Bronchial epithelial cell (primary cell): ENCODE measurements at regions not wholly inside any gene's neighbourhood (a gene's known extent, or its start where the extent isn't known, plus 50 kb on each side); places are given as distances from the start of the nearest gene placed in this dataset.

Source experiments
- DNase-seq: peaks from one replicate; pipeline ENCODE4 v3.0.0-alpha.2; 2010; ENCODE audit warnings: low read depth
- FAIRE-seq: peaks from 2 replicates; lab custom pipeline; 2011; peaks lifted over from hg19 to GRCh38; lab: Jason Lieb, UNC
- H3K27me3 ChIP-seq: 2 replicates; pipeline ENCODE4 v1.5.1; 2011; ENCODE audit warnings: low read length; ENCODE audit not compliant: control insufficient read depth, insufficient read depth
- H3K36me3 ChIP-seq: 2 replicates; pipeline ENCODE4 v1.5.1; 2011; ENCODE audit warnings: low read length; ENCODE audit not compliant: control insufficient read depth, insufficient read depth
- H3K4me3 ChIP-seq: 2 replicates; pipeline ENCODE4 v1.5.1; 2011; ENCODE audit warnings: mild to moderate bottlenecking, low read depth, low read length, control low read depth
- TF ChIP-seq, protein P1 (sequence below): IDR thresholded peaks from 2 replicates; pipeline ENCODE4 v1.5.1; 2011; ENCODE audit warnings: mild to moderate bottlenecking, moderate library complexity, low read length, control low read depth, inconsistent platforms; ENCODE audit not compliant: insufficient read depth, severe bottlenecking

- TF ChIP-seq, protein P1, sequence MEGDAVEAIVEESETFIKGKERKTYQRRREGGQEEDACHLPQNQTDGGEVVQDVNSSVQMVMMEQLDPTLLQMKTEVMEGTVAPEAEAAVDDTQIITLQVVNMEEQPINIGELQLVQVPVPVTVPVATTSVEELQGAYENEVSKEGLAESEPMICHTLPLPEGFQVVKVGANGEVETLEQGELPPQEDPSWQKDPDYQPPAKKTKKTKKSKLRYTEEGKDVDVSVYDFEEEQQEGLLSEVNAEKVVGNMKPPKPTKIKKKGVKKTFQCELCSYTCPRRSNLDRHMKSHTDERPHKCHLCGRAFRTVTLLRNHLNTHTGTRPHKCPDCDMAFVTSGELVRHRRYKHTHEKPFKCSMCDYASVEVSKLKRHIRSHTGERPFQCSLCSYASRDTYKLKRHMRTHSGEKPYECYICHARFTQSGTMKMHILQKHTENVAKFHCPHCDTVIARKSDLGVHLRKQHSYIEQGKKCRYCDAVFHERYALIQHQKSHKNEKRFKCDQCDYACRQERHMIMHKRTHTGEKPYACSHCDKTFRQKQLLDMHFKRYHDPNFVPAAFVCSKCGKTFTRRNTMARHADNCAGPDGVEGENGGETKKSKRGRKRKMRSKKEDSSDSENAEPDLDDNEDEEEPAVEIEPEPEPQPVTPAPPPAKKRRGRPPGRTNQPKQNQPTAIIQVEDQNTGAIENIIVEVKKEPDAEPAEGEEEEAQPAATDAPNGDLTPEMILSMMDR: no peak
- DNase-seq (no peak), FAIRE-seq (no peak)
- Histone ChIP-seq H3K27me3 (no peaks in the 10 kb centered on the region), H3K36me3 (no peaks in the 10 kb centered on the region), H3K4me3 (no peak overlapping the region)
Measured at GRCh38 chr9:89764217-89764616, 159.4 kb downstream of the GADD45G start.

GRCh38 chr9:89765211-89765946, 160.6 kb downstream of the GADD45G start:
- TF ChIP-seq, protein P1: no peak
- H3K4me3 ChIP-seq: no peak overlapping the region
- no peaks in the 10 kb centered on the region for H3K27me3 ChIP-seq
- DNase-seq (no peak), FAIRE-seq (no peak)
- no peaks in the 10 kb centered on the region for H3K36me3 ChIP-seq

DNA sequence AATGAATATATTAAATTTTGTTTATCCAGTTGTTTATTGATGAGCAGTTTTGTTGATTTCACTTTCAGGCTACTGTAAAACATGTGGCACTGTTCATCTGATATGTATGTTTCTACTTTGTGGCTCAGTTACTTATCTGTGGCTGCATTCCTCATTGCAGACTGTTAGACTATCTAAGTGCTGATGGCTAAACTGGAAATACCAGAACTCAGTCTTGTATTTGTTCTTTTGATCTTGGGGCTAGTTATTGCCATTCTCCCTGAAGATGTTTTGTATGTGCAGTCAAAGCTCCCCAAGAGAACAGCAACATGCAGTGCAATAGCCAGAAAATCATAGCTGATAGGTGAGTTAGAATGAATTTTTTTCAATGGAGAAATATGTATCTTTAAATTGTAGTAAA, 162.2 kb downstream of the GADD45G start:
- Histone ChIP-seq H3K4me3 (no peak overlapping the region), H3K27me3 (no peaks in the 10 kb centered on the region), H3K36me3 (no peaks in the 10 kb centered on the region)
- TF ChIP-seq, protein P1: no peak
- DNase-seq (no peak), FAIRE-seq (no peak)

DNA sequence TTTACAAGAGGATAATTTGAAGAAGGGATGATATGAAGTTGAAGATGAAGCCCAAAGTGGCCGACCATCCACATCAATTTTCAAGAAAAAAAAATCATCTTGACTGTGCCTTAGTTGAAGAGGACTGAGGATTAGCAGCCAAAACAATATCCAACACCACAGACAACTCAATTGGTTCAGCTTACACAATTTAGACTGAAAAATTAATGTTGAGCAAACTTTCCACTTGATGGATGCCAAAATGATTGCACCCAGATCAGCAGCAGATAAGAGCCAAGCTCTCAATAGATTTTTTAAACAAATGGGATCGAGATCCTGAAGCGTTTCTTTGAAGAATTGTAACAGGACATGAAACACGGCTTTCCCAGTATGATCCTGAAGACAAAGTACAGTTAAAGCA, 163.2 kb downstream of the GADD45G start:
- Histone ChIP-seq H3K27me3 (no peaks in the 10 kb centered on the region), H3K4me3 (no peak overlapping the region), H3K36me3 (no peaks in the 10 kb centered on the region)
- TF ChIP-seq, protein P1: no peak
- DNase-seq (no peak), FAIRE-seq (no peak)

DNA sequence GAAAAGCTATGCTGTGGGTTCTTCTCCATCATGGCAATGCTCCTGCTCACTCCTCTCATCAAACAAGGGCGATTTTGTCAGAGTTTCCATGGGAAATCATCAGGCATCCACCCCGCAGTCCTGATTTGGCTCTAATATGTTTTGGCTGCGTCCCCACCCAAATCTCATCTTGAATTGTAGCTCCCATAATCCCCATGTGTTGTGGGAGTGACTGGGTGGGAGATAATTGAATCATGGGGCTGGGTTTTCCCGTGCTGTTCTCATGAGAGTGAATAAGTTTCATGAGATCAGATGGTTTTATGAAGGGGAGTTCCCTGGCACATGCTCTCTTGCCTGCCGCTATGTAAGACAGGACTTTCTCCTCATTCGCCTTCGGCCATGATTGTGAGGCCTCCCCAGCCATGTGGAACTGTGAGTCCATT, 163.8 kb downstream of the GADD45G start:
- TF ChIP-seq, protein P1: no peak
- Histone ChIP-seq H3K36me3 (no peaks in the 10 kb centered on the region), H3K27me3 (no peaks in the 10 kb centered on the region), H3K4me3 (no peak overlapping the region)
- no peak for FAIRE-seq
- no peak for DNase-seq
